Daoy (cell line): ENCODE measurements at regions not wholly inside any gene's neighbourhood (a gene's known extent, or its start where the extent isn't known, plus 50 kb on each side); places are given as distances from the start of the nearest gene placed in this dataset.

Experiments used
- DNase-seq: peaks from one replicate; pipeline ENCODE4 v3.0.0-alpha.2; 2015; ENCODE audit warnings: low read depth

DNA sequence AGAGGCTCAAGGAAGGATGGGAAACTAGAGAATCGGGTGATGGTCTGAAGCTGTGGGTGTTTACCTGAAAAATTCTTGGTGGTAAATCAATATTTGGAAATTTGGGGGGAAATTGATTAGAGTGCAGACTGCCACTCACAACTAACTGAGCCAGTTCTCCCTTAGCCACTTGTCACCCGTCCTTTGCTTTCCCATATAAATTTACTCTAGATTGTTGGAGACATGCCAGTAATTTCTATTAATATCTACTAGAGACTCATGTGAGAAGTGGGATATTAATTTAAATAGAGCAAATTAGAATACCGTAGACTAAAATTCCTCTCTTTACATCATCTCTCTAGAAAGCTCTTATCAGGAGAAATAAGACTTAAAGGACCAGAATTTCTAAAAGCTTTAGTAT is 471.3 kb upstream of the DAB2 start:
- no peak for DNase-seq

GRCh38 chr5:39892708-39893107 is 467.9 kb upstream of the DAB2 start:
- no peak for DNase-seq

- no peak for DNase-seq
Observed at GRCh38 chr5:39891376-39891775, 466.6 kb upstream of the DAB2 start.

GRCh38 chr5:39880985-39881384 is 456.2 kb upstream of the DAB2 start:
- DNase-seq = no peak

DNA sequence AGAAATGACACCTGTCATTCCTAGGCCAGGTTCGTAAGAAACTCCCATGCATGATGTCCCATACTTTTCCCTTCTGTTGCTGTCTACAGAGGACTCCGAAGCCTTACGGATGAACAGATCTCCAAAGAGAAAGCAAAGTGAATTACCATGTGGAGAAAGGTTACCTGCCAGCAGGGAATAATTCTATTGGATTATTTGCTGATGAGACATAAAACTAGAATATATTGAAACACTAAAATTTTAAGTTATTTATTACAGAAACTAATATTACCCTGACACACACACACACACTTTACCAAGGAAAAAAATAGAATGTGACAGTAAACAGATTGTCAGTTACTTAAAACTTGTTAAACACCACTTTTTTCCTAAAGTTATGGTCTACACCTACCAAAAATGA is 452.7 kb upstream of the DAB2 start:
- no peak for DNase-seq

GRCh38 chr5:39876146-39876545 is 451.4 kb upstream of the DAB2 start:
- DNase-seq = no peak

GRCh38 chr5:39870137-39870536 is 445.4 kb upstream of the DAB2 start:
- DNase-seq = no peak

GRCh38 chr5:39869396-39869795 is 444.6 kb upstream of the DAB2 start:
- no peak for DNase-seq

GRCh38 chr5:39867923-39868322 is 443.1 kb upstream of the DAB2 start:
- no peak for DNase-seq

DNA sequence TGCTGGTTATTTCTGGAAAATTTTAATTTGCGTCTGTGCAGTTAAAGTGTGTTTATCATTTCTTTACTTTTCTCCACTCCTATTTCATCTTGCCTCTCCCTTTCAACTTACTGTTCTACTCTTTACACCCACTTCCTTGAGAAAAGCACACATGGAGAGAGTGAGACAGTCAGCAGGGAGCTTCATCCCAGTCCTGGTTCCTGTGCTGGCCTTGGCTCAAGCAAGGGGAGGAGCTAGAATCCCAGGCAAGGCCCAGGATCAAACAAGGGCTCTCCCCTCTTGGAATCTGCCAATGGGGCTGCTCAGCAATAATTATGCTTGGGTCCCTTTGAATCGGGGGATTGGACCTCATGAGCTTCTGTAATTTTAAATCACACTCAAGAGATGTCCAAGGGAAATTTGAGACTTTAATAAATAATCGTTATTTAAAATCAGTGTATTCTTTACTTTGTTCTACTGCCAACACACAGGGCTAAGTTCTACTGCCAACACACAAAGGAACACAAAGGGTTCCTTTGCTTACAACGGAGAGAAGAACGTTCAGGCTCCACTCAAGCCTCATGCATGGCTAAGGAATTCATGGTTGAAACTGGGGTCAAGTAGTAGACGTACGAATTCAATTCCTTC is 439.3 kb upstream of the DAB2 start:
- no peak for DNase-seq

DNA sequence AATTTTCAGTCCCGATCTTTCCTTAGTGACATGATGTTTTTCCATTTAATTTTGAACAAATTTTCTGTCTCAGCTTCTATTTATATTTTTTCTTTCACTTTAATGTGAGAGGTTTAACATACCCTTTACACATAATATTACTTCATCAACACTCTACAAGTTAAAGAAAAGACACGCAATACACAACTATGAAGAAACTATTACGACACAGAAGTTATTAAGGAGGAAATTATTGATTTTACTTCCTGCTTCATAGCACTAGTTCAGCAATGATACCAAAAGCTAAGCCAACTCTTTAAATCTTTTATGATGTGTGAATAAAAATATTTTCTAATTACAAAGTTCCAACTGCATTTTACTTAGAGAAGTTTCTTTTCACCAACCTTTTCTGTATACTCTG is 432.3 kb upstream of the DAB2 start:
- DNase-seq = no peak

GRCh38 chr5:39854771-39855410 is 430.1 kb upstream of the DAB2 start:
- no peak for DNase-seq

DNA sequence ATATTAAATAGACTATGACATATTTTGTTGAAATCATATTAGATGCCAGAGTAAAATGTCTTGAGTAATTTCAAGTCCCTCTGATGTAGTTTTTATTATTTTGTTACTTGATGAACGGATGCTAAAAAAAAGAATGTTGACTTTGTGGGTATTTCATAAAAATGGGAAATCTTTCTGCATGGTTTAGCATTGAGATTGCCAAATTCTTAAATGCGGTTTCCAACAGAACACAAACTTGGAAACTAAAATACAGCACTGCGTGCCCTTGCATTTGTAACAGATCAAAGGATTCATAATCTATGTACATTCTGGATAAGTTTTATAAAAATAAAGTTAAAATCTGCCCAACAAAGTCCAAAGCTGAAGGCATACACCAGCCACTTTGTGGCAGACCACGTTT is 425.5 kb upstream of the DAB2 start:
- DNase-seq = no peak

- DNase-seq = no peak
Observed at GRCh38 chr5:39846144-39846543, 421.4 kb upstream of the DAB2 start.

DNA sequence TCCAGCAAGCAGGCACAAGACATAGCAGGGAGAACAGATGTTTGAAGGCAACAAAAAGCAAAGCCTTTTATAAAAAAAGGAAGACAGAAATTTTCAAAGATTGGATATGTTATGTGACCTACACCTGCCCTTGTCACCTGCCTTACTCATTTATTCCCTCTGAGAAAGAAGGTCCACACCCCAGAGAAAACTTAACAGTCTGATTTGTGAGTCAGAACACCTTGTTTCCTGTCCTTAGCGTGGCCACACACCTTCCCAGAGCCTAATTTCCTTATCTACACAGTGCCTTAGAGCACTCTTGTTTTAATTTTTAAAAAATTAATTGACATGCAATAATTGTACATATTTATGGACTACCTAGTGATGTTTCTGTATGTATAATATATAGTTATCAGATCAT is 419.0 kb upstream of the DAB2 start:
- no peak for DNase-seq

DNA sequence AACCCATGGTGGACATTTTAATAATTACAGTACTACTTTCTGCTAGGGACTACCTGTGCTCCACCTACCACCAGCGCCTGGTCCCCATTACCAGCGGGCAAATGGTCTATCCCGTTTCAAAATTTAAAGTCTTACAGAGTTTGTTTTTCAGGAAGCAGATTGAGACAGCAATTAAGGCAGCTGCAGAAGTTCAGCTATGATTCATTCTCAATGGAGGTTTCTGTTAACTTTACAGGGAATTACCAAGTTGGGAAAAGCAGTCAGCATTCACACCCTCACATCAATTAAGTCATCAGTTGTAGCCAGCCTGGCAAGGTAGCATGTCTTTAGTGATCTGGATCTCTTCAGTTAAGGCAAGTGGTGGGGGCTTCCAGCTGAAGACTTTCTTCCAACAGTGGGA is 410.6 kb upstream of the DAB2 start:
- DNase-seq = no peak

DNA sequence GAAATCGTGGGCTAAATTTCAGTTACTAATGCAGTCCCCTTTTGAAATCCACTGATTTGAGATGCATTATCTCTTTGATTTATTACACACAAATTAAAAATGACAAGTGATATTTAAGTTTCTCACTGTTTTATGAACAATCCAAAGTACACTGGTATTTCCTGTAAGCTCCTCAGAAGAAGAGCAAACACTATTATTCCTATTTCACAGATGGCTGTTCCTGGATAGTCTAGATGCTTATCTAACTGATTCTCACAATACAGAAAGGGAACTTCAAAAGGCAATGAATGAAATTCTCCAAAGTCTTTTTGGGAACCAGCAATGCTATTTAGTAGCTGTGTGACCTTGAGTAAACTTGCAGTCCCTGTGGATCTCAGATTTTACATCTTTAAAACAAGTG is 404.7 kb upstream of the DAB2 start:
- DNase-seq = no peak

DNA sequence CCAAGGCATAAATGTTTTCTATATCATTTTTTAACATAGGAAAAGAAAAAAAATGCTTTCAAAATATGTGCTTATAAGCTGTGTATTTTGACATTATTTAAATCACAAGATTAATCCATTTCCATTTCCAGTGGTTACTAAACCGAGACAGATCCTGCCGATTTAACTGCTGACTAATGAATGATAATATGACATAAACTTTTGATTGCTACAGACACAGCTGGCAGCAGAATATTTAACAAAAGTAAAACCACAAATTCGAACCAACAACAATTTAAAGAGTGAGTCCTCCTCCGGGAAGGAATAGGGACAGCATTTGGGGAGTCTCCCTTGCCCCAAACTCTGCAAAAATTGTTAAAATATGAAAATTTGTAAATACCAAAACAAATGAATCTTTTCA is 401.3 kb upstream of the DAB2 start:
- no peak for DNase-seq

GRCh38 chr5:39825301-39825700 is 400.5 kb upstream of the DAB2 start:
- DNase-seq = no peak

GRCh38 chr5:39822020-39822419 is 397.2 kb upstream of the DAB2 start:
- no peak for DNase-seq

DNA sequence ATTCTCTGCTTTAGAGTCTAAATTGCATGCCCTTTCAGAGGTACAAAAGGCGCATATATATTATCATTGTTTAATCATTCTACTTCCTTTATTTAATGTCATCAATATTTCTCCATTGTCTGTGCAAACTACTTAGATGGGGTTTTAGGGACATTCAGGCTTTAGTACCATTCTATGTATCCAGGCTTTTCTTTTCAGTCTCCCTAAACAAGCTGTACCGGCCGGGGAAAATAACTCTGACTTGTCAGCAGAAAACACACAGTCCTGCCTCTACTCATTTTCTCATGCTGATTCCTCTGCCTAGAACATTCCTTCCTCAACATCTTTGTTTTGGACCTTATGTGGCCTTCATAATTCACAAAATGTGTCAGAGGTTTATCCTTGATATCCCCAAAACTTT is 392.1 kb upstream of the DAB2 start:
- no peak for DNase-seq

DNA sequence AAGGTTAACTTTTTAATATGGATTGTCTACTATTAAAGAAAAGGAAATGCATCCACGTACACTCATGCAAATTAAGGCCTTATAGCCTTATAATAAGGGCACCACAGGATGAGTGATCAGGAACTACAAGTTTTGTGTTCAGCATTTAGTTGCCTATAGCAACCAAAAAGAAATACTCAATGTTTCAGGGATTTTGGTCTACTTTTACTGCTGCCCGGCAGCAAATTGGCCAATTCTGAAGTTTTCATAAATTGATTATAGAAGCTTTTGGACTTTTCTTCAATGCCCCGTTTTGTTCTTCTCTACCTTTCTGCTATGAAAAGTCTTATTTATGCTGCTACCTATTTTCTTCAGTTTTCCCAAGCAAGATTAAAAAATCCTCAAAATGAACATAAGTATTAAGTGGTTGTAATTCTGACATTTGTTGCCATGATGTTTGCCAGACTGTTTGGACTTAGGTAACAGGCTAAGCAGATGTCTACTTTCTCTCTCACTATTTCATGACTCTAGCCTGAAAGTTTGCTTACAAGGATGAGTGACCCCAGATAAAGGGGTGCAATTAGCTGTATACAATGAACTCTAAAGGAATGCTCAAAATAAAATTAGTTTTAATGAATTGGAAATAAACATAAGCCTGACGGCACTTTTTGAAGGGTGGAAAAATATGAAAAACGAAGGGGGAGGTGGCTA is 391.5 kb upstream of the DAB2 start:
- no peak for DNase-seq

DNA sequence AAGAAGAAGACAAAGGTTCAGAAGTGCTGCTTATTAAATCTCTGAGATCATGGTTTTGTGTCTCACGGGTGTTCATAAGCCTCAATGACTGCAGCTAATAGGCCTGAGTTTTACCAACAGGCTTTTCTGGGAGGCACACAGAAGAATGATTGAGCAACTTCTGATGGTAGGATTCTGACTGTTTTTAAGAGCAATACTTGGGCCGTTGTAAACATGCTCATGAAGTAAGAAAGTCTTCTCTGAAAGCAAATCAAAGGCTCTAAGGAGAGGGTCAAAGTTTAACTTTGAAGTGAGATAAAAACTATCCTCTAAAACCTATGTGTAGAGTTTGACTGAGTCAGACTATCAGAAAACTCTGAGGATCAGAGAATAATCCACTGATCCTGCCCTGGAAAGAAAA is 390.9 kb upstream of the DAB2 start:
- no peak for DNase-seq

- DNase-seq = no peak
Observed at GRCh38 chr5:39811381-39811780, 386.6 kb upstream of the DAB2 start.
